ENCODE measurements at regions not wholly inside any gene's neighbourhood (a gene's known extent, or its start where the extent isn't known, plus 50 kb on each side); places are given as distances from the start of the nearest gene placed in this dataset.

DNA sequence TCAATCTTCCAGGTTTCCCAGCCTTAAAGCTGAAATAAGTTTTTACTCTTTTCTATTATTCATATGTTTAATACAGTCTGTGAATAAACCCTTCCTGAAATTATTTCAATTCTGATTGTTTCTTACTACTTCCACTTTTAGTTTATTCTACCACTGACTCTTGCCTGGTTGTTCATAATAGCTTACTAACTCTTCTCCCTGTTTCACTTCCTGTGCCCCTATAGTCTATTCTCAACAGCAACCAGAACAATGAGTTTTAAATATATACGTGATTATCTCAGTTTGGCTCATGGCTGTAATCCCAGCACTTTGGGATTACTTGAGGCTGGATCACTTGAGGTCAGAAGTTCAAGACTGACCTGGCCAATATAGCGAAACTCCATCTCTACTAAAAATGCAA is 408.0 kb upstream of the SPOCK3 start:
- no peak for DNase-seq
- H3K27ac ChIP-seq (ENCODE audit: low read length), result no peak overlapping the region
- H3K27me3 ChIP-seq (ENCODE audit: control insufficient read depth, insufficient read depth, low read length), result no peaks in the 10 kb centered on the region
- H3K4me3 ChIP-seq (ENCODE audit: low read length), result no peak overlapping the region
- H3K4me1 ChIP-seq (ENCODE audit: control insufficient read depth, insufficient read depth, low read length), result no peaks in the 10 kb centered on the region
- no peaks in the 10 kb centered on the region for H3K36me3 ChIP-seq (ENCODE audit: control insufficient read depth, insufficient read depth, low read length)
- 100% methylated on average over 1 of the region's 2 CpGs for WGBS (ENCODE audit: insufficient coverage, low lambda C conversion rate)
- H3K9me3 ChIP-seq (ENCODE audit: control insufficient read depth, low read depth, low read length), result no peaks in the 10 kb centered on the region

DNA sequence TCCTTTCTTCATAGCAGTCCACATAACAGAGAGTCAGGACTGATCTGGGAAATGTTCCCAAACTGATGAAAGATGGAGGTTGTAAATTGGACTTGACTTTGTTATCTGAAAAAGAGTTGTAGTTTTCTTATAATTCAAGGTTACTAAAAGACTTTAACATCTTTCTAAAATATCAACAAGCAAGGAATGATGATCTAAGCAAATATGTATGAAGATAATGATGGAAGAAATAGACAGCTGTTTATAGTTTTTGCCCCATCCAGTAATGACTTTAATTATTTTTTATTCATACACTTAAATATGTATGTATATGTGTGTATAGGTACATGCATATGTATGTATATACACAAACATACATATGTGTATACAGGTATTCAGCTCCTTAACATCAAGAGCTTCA is 411.1 kb upstream of the SPOCK3 start:
- Histone ChIP-seq H3K36me3 (ENCODE audit: control insufficient read depth, insufficient read depth, low read length) (no peaks in the 10 kb centered on the region), H3K9me3 (ENCODE audit: control insufficient read depth, low read depth, low read length) (no peaks in the 10 kb centered on the region), H3K27me3 (ENCODE audit: control insufficient read depth, insufficient read depth, low read length) (no peaks in the 10 kb centered on the region), H3K4me1 (ENCODE audit: control insufficient read depth, insufficient read depth, low read length) (no peaks in the 10 kb centered on the region), H3K27ac (ENCODE audit: low read length) (no peak overlapping the region), H3K4me3 (ENCODE audit: low read length) (no peak overlapping the region)
- DNase-seq, result no peak

DNA sequence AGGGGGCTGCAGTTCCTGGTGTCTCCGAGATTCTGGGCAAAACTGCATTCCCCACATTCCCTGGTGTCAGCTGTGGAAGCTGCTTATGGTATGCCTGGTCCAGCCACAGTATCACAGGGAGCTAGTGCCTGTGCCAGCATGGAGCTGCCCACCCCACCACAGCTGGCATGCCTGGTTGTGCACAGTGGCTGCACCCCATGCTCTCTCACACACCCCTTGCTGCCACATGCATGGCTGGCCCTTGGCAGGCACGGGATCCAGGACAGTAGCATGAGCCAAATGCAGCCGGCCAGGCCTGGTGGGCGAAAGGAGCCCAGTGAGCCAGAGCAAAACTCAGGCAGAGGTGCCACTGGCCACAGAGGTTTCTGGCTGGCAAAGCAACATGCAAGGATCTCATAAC is 418.0 kb upstream of the SPOCK3 start:
- no peak overlapping the region for H3K27ac ChIP-seq (ENCODE audit: low read length)
- no CpG with 5 or more reads among the region's 4 CpGs for WGBS (ENCODE audit: insufficient coverage, low lambda C conversion rate)
- H3K36me3 ChIP-seq (ENCODE audit: control insufficient read depth, insufficient read depth, low read length), result no peaks in the 10 kb centered on the region
- peaks cover 4% of the 10 kb centered on the region for H3K9me3 ChIP-seq (ENCODE audit: control insufficient read depth, low read depth, low read length)
- H3K4me1 ChIP-seq (ENCODE audit: control insufficient read depth, insufficient read depth, low read length), result no peaks in the 10 kb centered on the region
- no peak overlapping the region for H3K4me3 ChIP-seq (ENCODE audit: low read length)
- no peaks in the 10 kb centered on the region for H3K27me3 ChIP-seq (ENCODE audit: control insufficient read depth, insufficient read depth, low read length)
- DNase-seq, result no peak

DNA sequence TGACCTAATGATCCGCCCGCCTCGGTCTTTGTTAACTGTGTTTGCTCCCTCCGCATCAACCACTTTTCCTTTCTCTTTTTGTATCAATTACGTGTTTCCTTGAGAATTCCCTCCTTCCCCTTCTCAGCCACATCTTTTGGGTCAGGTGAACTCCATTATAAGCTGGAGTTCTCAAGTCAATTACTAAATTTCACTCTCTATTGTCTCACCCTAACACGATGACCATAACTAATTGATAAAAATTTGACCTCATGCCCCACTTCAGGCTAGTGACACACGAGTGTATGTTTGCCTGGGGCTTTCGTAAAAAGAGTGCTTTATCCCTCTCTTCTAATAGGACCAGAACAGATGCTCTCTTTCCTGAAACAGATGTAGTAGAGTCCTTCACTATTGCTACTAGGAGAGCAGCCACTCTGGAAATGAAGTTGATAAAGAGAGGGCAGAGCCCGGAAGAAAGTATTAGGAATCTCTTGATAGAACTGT is 403.6 kb upstream of the ANXA10 start:
- 90% methylated on average over 7 of the region's 9 CpGs for WGBS (ENCODE audit: insufficient coverage, low lambda C conversion rate)
- H3K9me3 ChIP-seq (ENCODE audit: control insufficient read depth, low read depth, low read length), result no peaks in the 10 kb centered on the region
- H3K27ac ChIP-seq (ENCODE audit: low read length), result no peak overlapping the region
- H3K4me1 ChIP-seq (ENCODE audit: control insufficient read depth, insufficient read depth, low read length), result no peaks in the 10 kb centered on the region
- H3K4me3 ChIP-seq (ENCODE audit: low read length), result no peak overlapping the region
- no peak for DNase-seq
- H3K36me3 ChIP-seq (ENCODE audit: control insufficient read depth, insufficient read depth, low read length), result no peaks in the 10 kb centered on the region
- H3K27me3 ChIP-seq (ENCODE audit: control insufficient read depth, insufficient read depth, low read length), result no peaks in the 10 kb centered on the region

DNA sequence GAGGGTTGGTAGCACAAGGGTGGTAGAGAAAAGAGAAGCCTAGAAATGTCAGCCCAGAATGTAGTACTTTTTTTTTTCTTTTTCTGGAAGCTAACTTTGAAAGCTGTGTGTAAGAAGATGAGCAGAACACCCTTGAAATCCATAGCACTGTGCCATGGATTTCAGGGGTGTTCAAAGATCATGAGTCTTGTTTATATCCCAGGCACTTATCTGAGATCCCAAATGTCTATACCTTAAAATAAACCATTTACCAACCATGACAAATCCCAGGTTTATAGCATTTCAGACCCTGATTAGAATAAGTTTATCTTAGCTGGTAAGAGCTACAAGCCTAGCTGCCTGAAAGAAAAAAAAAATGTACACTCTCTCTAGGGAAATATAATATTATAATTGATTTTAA is 389.9 kb upstream of the ANXA10 start:
- Histone ChIP-seq H3K4me3 (ENCODE audit: low read length) (no peak overlapping the region), H3K4me1 (ENCODE audit: control insufficient read depth, insufficient read depth, low read length) (no peaks in the 10 kb centered on the region), H3K27me3 (ENCODE audit: control insufficient read depth, insufficient read depth, low read length) (no peaks in the 10 kb centered on the region), H3K27ac (ENCODE audit: low read length) (no peak overlapping the region), H3K9me3 (ENCODE audit: control insufficient read depth, low read depth, low read length) (no peaks in the 10 kb centered on the region), H3K36me3 (ENCODE audit: control insufficient read depth, insufficient read depth, low read length) (no peaks in the 10 kb centered on the region)
- DNase-seq, result no peak

DNA sequence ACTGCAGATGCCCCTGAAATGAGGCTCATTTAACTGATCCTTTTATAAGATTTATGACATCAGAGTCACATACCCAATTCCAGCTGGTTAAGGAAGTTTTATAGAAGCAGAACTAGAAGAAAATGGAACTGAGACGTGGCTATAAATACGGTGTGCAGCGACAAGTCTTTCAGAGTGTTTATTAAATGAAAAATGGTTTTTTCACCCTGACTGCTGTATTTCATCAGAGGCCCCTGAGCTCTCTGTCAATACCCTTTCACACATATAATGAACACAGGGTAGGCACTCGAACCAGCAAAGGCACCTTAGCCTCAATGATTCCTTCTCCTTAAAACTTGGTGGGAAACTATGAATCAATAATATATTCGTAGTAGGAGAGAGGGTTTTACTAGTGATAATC is 380.8 kb upstream of the ANXA10 start:
- Histone ChIP-seq H3K9me3 (ENCODE audit: control insufficient read depth, low read depth, low read length) (no peaks in the 10 kb centered on the region), H3K4me1 (ENCODE audit: control insufficient read depth, insufficient read depth, low read length) (no peaks in the 10 kb centered on the region), H3K27ac (ENCODE audit: low read length) (no peak overlapping the region), H3K27me3 (ENCODE audit: control insufficient read depth, insufficient read depth, low read length) (no peaks in the 10 kb centered on the region), H3K4me3 (ENCODE audit: low read length) (no peak overlapping the region), H3K36me3 (ENCODE audit: control insufficient read depth, insufficient read depth, low read length) (no peaks in the 10 kb centered on the region)
- 90% methylated on average over 3 of the region's 5 CpGs for WGBS (ENCODE audit: insufficient coverage, low lambda C conversion rate)
- no peak for DNase-seq

DNA sequence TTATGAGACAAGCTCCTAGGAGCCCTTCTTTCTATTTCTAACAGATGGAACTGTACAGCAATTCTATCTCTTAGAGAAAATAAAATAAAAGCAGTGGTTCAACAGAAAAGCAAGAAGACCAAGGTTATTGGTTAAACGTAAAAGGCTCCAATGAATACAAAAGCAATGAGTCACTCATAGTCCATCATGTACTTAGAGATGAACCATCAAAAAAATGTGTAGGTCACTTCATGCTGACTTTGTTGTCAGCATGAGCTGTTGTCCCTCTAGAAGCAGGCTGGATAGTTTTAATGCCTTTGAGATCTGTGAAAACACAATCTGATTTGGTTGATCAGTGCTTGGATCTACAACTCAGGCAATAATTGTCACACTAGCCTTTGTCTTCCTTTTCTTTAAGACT is 378.6 kb upstream of the ANXA10 start:
- no peaks in the 10 kb centered on the region for H3K36me3 ChIP-seq (ENCODE audit: control insufficient read depth, insufficient read depth, low read length)
- WGBS (ENCODE audit: insufficient coverage, low lambda C conversion rate), result no CpG with 5 or more reads among the region's 1 CpG
- H3K9me3 ChIP-seq (ENCODE audit: control insufficient read depth, low read depth, low read length), result no peaks in the 10 kb centered on the region
- H3K4me1 ChIP-seq (ENCODE audit: control insufficient read depth, insufficient read depth, low read length), result no peaks in the 10 kb centered on the region
- no peak overlapping the region for H3K27ac ChIP-seq (ENCODE audit: low read length)
- DNase-seq, result no peak
- H3K4me3 ChIP-seq (ENCODE audit: low read length), result no peak overlapping the region
- H3K27me3 ChIP-seq (ENCODE audit: control insufficient read depth, insufficient read depth, low read length), result no peaks in the 10 kb centered on the region

DNA sequence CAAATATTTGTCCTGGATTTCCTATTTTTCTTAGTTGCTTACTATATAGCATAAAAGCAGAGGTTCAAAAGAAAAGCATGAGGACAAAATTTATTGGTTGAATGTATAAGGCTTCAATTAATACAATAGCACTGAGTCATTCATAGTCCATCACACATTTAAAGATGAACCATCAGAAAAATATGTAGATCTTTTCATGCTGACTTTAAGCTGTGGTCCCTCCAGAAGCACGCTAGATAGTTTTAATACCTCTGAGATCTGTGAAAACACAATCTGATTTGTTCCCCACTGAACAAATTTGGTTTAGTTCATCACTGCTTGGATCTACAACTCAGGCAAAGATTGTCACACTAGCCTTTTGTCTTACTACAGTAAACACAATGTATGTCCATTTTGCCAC is 377.2 kb upstream of the ANXA10 start:
- H3K36me3 ChIP-seq (ENCODE audit: control insufficient read depth, insufficient read depth, low read length), result no peaks in the 10 kb centered on the region
- WGBS (ENCODE audit: insufficient coverage, low lambda C conversion rate), result 0% methylated on average over 1 of the region's 1 CpG
- no peak for DNase-seq

DNA sequence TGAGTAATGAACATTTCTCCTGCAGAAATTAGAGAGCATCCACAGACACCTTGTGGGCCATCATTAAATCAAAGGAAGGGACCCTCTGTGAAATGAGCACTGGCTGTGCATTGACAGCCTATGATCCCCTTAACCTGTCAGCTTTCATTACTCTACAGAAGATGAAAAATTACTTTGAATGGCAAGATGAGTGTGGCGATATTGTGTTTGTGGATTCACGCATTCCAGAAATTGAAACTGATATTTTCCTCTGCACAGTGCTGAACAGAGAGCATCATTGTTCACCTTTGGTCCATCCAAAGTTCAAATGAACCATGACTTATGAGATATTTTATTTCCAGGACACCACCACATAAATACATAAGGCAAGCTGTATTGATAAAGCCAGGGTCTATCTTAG is 374.8 kb upstream of the ANXA10 start:
- WGBS (ENCODE audit: insufficient coverage, low lambda C conversion rate), result 100% methylated on average over 2 of the region's 2 CpGs
- no peaks in the 10 kb centered on the region for H3K9me3 ChIP-seq (ENCODE audit: control insufficient read depth, low read depth, low read length)
- H3K36me3 ChIP-seq (ENCODE audit: control insufficient read depth, insufficient read depth, low read length), result no peaks in the 10 kb centered on the region
- no peaks in the 10 kb centered on the region for H3K4me1 ChIP-seq (ENCODE audit: control insufficient read depth, insufficient read depth, low read length)
- H3K27ac ChIP-seq (ENCODE audit: low read length), result no peak overlapping the region
- DNase-seq, result no peak
- no peak overlapping the region for H3K4me3 ChIP-seq (ENCODE audit: low read length)
- H3K27me3 ChIP-seq (ENCODE audit: control insufficient read depth, insufficient read depth, low read length), result no peaks in the 10 kb centered on the region

More for the DNA sequence above, 377.2 kb upstream of the ANXA10 start:
- no peaks in the 10 kb centered on the region for H3K27me3 ChIP-seq (ENCODE audit: control insufficient read depth, insufficient read depth, low read length)
- H3K27ac ChIP-seq (ENCODE audit: low read length), result no peak overlapping the region
- H3K4me1 ChIP-seq (ENCODE audit: control insufficient read depth, insufficient read depth, low read length), result no peaks in the 10 kb centered on the region
- no peaks in the 10 kb centered on the region for H3K9me3 ChIP-seq (ENCODE audit: control insufficient read depth, low read depth, low read length)
- H3K4me3 ChIP-seq (ENCODE audit: low read length), result no peak overlapping the region

DNA sequence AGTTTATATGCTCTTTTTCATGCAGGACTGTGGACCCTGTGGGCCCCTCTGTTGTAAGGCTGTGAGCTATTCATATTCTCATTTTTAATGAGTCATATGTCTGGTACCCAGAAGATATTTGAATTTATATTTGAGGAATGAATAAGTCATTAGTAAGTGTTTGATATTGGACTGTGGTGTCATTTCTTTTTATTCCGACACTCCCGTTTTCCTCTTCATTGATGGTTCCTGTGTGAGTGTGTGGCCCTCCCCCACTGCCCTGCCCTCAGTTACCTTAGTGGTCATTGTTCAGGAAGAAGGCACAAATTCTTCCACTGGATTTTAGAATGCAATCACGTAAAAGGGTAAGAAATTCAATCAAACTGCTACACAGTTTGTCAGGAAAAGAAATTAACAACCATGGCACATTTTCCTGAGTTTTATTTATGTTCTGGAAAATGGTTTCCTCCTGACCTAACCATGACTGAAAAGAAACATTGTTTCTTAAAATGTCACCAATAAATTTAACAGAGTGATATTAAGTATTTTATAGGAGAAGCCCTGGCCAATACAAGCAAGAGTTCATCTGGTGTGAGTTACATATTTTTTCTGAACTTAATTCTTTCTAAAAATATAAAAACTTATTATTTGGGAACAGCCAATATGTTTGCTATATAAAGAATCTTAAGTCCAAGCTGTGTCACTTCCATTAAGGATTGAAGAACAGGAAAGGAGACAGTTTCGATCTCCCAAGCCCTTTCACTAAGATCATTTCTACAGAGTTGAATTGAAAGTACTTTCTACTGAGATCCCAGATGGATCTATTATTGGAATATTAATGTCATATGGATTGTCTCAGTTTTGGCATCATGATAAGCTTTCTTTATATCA is 370.5 kb upstream of the ANXA10 start:
- Histone ChIP-seq H3K27me3 (ENCODE audit: control insufficient read depth, insufficient read depth, low read length) (no peaks in the 10 kb centered on the region), H3K4me1 (ENCODE audit: control insufficient read depth, insufficient read depth, low read length) (no peaks in the 10 kb centered on the region), H3K36me3 (ENCODE audit: control insufficient read depth, insufficient read depth, low read length) (no peaks in the 10 kb centered on the region), H3K27ac (ENCODE audit: low read length) (no peak overlapping the region), H3K9me3 (ENCODE audit: control insufficient read depth, low read depth, low read length) (no peaks in the 10 kb centered on the region), H3K4me3 (ENCODE audit: low read length) (no peak overlapping the region)
- WGBS (ENCODE audit: insufficient coverage, low lambda C conversion rate), result 80% methylated on average over 3 of the region's 4 CpGs
- no peak for DNase-seq

DNA sequence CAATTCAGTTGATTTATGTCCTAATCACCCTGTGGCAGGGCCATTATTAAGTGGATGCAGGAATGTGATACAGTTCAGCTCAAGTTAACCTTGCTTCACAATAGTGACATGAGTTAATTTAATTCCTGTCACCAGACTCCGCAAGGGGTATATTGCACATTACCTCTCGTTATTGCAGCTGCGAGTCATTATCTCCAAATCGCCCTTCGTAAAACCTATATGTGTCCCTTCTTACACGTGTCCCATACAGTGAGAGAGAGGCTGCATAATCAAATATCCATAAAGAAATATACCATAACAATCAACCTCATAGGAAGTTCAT is 369.9 kb upstream of the ANXA10 start:
- Histone ChIP-seq H3K9me3 (ENCODE audit: control insufficient read depth, low read depth, low read length) (no peaks in the 10 kb centered on the region), H3K27me3 (ENCODE audit: control insufficient read depth, insufficient read depth, low read length) (no peaks in the 10 kb centered on the region), H3K4me1 (ENCODE audit: control insufficient read depth, insufficient read depth, low read length) (no peaks in the 10 kb centered on the region), H3K27ac (ENCODE audit: low read length) (no peak overlapping the region), H3K36me3 (ENCODE audit: control insufficient read depth, insufficient read depth, low read length) (no peaks in the 10 kb centered on the region), H3K4me3 (ENCODE audit: low read length) (no peak overlapping the region)
- DNase-seq, result no peak
- WGBS (ENCODE audit: insufficient coverage, low lambda C conversion rate), result 50% methylated on average over 2 of the region's 6 CpGs

All from large intestine (tissue), 3 donors.